Stomach (tissue), 4 donors: ENCODE measurements at regions not wholly inside any gene's neighbourhood (a gene's known extent, or its start where the extent isn't known, plus 50 kb on each side); places are given as distances from the start of the nearest gene placed in this dataset.

Experiments
- EP300 ChIP-seq: sonication (generic); formaldehyde crosslinking; IDR thresholded peaks from one replicate; pipeline ENCODE4 v1.6.1; 2017; ENCODE audit warnings: antibody characterized with exemption
- POLR2A ChIP-seq, 4 donors: fragments of 450-650 bp; IDR thresholded peaks; one replicate each; pipeline ENCODE4 v1.6.1; 2016; ENCODE audit warnings: antibody characterized with exemption in 4 of 4, control low read depth in 2 of 4, mild to moderate bottlenecking in 1 of 4, moderate library complexity in 1 of 4
- POLR2AphosphoS5 ChIP-seq, 3 donors: sonication (generic); formaldehyde crosslinking; IDR thresholded peaks; one replicate each; pipeline ENCODE4 v1.6.1; 2016; ENCODE audit warnings: antibody characterized with exemption in 3 of 3
- TF ChIP-seq, protein P1 (sequence below), 7 experiments: fragments of 450-650 bp in 4 of 7; fragments of 200-600 bp in 3 of 7; sonication (generic) in 3 of 7; IDR thresholded peaks; one replicate each; pipeline ENCODE4 v1.5.1; 2016 to 2019; ENCODE audit warnings: antibody characterized with exemption in 7 of 7, control low read depth in 2 of 7, mild to moderate bottlenecking in 1 of 7

DNA sequence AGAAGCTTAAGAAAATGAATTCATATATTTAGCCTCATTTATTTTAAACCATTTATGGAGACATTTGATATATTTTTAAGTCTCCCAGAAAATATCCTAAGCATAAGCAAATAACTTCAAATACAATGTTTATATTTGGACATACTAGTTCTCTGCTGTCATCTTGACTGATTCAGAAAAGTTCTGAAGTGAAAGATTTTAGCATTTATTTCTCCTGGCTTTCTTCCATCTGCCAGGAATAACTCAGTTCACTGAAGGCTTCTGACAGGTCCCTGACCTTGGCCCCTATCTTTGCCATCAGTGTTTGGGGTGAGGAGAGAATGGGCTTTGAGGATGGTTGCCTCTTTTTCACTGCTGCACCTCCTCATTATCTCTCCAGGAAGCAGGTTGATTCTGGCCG, 115.7 kb downstream of the SLIT2 start:
- TF ChIP-seq, protein P1, sequence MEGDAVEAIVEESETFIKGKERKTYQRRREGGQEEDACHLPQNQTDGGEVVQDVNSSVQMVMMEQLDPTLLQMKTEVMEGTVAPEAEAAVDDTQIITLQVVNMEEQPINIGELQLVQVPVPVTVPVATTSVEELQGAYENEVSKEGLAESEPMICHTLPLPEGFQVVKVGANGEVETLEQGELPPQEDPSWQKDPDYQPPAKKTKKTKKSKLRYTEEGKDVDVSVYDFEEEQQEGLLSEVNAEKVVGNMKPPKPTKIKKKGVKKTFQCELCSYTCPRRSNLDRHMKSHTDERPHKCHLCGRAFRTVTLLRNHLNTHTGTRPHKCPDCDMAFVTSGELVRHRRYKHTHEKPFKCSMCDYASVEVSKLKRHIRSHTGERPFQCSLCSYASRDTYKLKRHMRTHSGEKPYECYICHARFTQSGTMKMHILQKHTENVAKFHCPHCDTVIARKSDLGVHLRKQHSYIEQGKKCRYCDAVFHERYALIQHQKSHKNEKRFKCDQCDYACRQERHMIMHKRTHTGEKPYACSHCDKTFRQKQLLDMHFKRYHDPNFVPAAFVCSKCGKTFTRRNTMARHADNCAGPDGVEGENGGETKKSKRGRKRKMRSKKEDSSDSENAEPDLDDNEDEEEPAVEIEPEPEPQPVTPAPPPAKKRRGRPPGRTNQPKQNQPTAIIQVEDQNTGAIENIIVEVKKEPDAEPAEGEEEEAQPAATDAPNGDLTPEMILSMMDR (IDR thresholded peaks at IDR 0.05), result no peak
- TF ChIP-seq POLR2AphosphoS5 (IDR thresholded peaks at IDR 0.05) (no peak), POLR2A (IDR thresholded peaks at IDR 0.05) (no peak), EP300 (no peak)
